Adrenal gland (tissue), 9 donors: ENCODE measurements at regions not wholly inside any gene's neighbourhood (a gene's known extent, or its start where the extent isn't known, plus 50 kb on each side); places are given as distances from the start of the nearest gene placed in this dataset.
A peak's percentile ranks its signal among the peaks of the same experiment; 100 is the strongest.

Experiments used
- DNase-seq, 7 donors: peaks; one replicate each; pipeline ENCODE4 v3.0.0-alpha.2; 2019 to 2020
- H3K27ac ChIP-seq, 5 donors: fragments of 200-600 bp; sonication (generic) in 4 of 5; 1 replicate in 3 of 5; 2 replicates in 2 of 5; pipeline versions ENCODE4 v1.5.1 to v1.8.0; 2016 to 2020; ENCODE audit warnings: mild to moderate bottlenecking in 1 of 5
- H3K27me3 ChIP-seq: fragments of 200-600 bp; 2 replicates; pipeline ENCODE4 v1.8.0; 2021
- H3K36me3 ChIP-seq, 2 donors: fragments of 200-600 bp; replicated peaks in 1 of 2; 1 replicate in 1 of 2; 2 replicates in 1 of 2; pipeline versions ENCODE4 v1.5.1 to v1.8.0; 2018 to 2022
- H3K4me1 ChIP-seq, 2 donors: fragments of 200-600 bp; replicated peaks in 1 of 2; 1 replicate in 1 of 2; 2 replicates in 1 of 2; pipeline versions ENCODE4 v1.5.1 to v1.8.0; 2018 to 2021
- H3K4me3 ChIP-seq, 4 donors: fragments of 200-600 bp; sonication (generic) in 3 of 4; one replicate each; pipeline ENCODE4 v1.5.1; 2016 to 2018
- H3K9me3 ChIP-seq, 3 donors: fragments of 200-600 bp; sonication (generic) in 1 of 3; replicated peaks in 1 of 3; 1 replicate in 2 of 3; 2 replicates in 1 of 3; pipeline versions ENCODE4 v1.5.1 to v1.8.0; 2016 to 2021
- CTCF ChIP-seq, 6 experiments: fragments of 450-650 bp in 4 of 6; fragments of 200-600 bp in 2 of 6; sonication (generic) in 1 of 6; IDR thresholded peaks; 1 replicate in 5 of 6; 2 replicates in 1 of 6; pipeline versions ENCODE4 v1.5.1 to v1.8.0; 2016 to 2021; ENCODE audit warnings: antibody characterized with exemption in 6 of 6, mild to moderate bottlenecking in 2 of 6, moderate library complexity in 1 of 6
- POLR2A ChIP-seq, 2 donors: fragments of 450-650 bp; IDR thresholded peaks; one replicate each; pipeline ENCODE4 v1.6.1; 2017; ENCODE audit warnings: antibody characterized with exemption in 2 of 2, mild to moderate bottlenecking in 2 of 2, moderate library complexity in 1 of 2
- WGBS, 4 donors: extraction: QIAGEN DNeasy Blood & Tissue Kit in 2 of 4; methylation state at CpG; one replicate each; pipeline versions ENCODE4 v1.1.5 to v1.1.7; 2013 to 2017; 5-methylcytosine and 5-hydroxymethylcytosine counted together
- intact Hi-C, 2 donors: fragments of 100-400 bp; cut with DNase I; formaldehyde crosslinking; loops; one replicate each; pipeline versions ENCODE4 v1.14.1 to v1.15.0; 2022 to 2023
- donor health status: healthy with polysubstance abuse.
- donor health status: Bipolar disorder and iron deficiency.
- donor health status: DM: yes; HTN: yes; CAD: no.
- donor health status: DM: no; HTN: no; CAD: no.
- donor health status: DM: no; HTN: no; CAD: no.

GRCh38 chr15:26158176-26158575, 295.0 kb upstream of the ATP10A start:
- Histone ChIP-seq H3K9me3 (no peaks in the 10 kb centered on the region), H3K4me1 (no peaks in the 10 kb centered on the region), H3K36me3 (no peaks in the 10 kb centered on the region), H3K27me3 (no peaks in the 10 kb centered on the region), H3K27ac (no peak overlapping the region), H3K4me3 (no peak overlapping the region)
- intact Hi-C loops: no loop called here
- 87 to 100% (median 91%) methylated on average over 2 of the region's 2 CpGs for WGBS, 4 donors
- TF ChIP-seq POLR2A (IDR thresholded peaks at IDR 0.05): no peak
- no peak for TF ChIP-seq CTCF (IDR thresholded peaks at IDR 0.05)
- DNase-seq: no peak

GRCh38 chr15:26157081-26157480, 294.0 kb upstream of the ATP10A start:
- intact Hi-C loops: no loop called here
- H3K27me3 ChIP-seq: no peaks in the 10 kb centered on the region
- DNase-seq: peak in 1 of 7 donors; percentile 66
- H3K27ac ChIP-seq: peak overlapping the region in 1 of 5 donors; percentile 34
- H3K9me3 ChIP-seq: no peaks in the 10 kb centered on the region
- WGBS, 4 donors: 42 to 58% (median 50%) methylated on average over 7 of the region's 7 CpGs
- no peaks in the 10 kb centered on the region for H3K36me3 ChIP-seq
- TF ChIP-seq POLR2A (IDR thresholded peaks at IDR 0.05): no peak
- TF ChIP-seq CTCF (IDR thresholded peaks at IDR 0.05): no peak
- no peak overlapping the region for H3K4me3 ChIP-seq
- H3K4me1 ChIP-seq: no peaks in the 10 kb centered on the region

- no peaks in the 10 kb centered on the region for H3K36me3 ChIP-seq
- WGBS, 4 donors: 55 to 82% (median 67%) methylated on average over 4 of the region's 4 CpGs
Measured at GRCh38 chr15:26156051-26156450, 292.9 kb upstream of the ATP10A start.

GRCh38 chr15:26148156-26148860, 285.2 kb upstream of the ATP10A start:
- H3K36me3 ChIP-seq: no peaks in the 10 kb centered on the region
- H3K4me3 ChIP-seq: no peak overlapping the region
- H3K27me3 ChIP-seq: no peaks in the 10 kb centered on the region
- no peak for DNase-seq
- intact Hi-C loops: no loop called here
- H3K4me1 ChIP-seq: no peaks in the 10 kb centered on the region
- TF ChIP-seq CTCF (IDR thresholded peaks at IDR 0.05): no peak
- no peak for TF ChIP-seq POLR2A (IDR thresholded peaks at IDR 0.05)
- no peak overlapping the region for H3K27ac ChIP-seq
- 72 to 80% (median 78%) methylated on average over 10 to 13 of the region's 13 CpGs for WGBS, 4 donors
- H3K9me3 ChIP-seq: no peaks in the 10 kb centered on the region

More at GRCh38 chr15:26156051-26156450, 292.9 kb upstream of the ATP10A start:
- no peak overlapping the region for H3K27ac ChIP-seq
- no peaks in the 10 kb centered on the region for H3K4me1 ChIP-seq
- TF ChIP-seq CTCF (IDR thresholded peaks at IDR 0.05) (no peak), POLR2A (IDR thresholded peaks at IDR 0.05) (no peak)
- no peaks in the 10 kb centered on the region for H3K27me3 ChIP-seq
- no peak for DNase-seq
- H3K4me3 ChIP-seq: no peak overlapping the region
- no peaks in the 10 kb centered on the region for H3K9me3 ChIP-seq
- intact Hi-C loops: no loop called here
